Keratinocyte (primary cell): ENCODE measurements at regions not wholly inside any gene's neighbourhood (a gene's known extent, or its start where the extent isn't known, plus 50 kb on each side); places are given as distances from the start of the nearest gene placed in this dataset.

Experiments
- DNase-seq: peaks from one replicate; pipeline ENCODE4 v3.0.0-alpha.2; 2011; ENCODE audit warnings: low read depth, missing footprints, low spot score
- FAIRE-seq: peaks from 2 replicates; lab custom pipeline; 2011; peaks lifted over from hg19 to GRCh38; lab: Jason Lieb, UNC
- H2AFZ ChIP-seq: 2 replicates; pipeline ENCODE4 v1.6.0; 2012; ENCODE audit warnings: low read length, control low read depth, inconsistent platforms; ENCODE audit not compliant: control insufficient read depth
- H3K27ac ChIP-seq: 2 replicates; pipeline ENCODE4 v1.5.1; 2011; ENCODE audit warnings: low read length; ENCODE audit not compliant: control insufficient read depth, insufficient read depth
- H3K27me3 ChIP-seq: 3 replicates; pipeline ENCODE4 v1.6.0; 2011; ENCODE audit warnings: low read length; ENCODE audit not compliant: control insufficient read depth, insufficient read depth; ENCODE audit errors: extremely low read depth
- H3K36me3 ChIP-seq, 2 experiments: 2 replicates in 1 of 2; 3 replicates in 1 of 2; pipeline ENCODE4 v1.5.1; 2011; ENCODE audit warnings: low read length in 2 of 2, mild to moderate bottlenecking in 1 of 2; ENCODE audit not compliant: control insufficient read depth in 2 of 2, insufficient read depth in 2 of 2; ENCODE audit errors: extremely low read depth in 1 of 2
- H3K4me1 ChIP-seq: 3 replicates; pipeline ENCODE4 v1.5.1; 2011; ENCODE audit warnings: low read length; ENCODE audit not compliant: control insufficient read depth, insufficient read depth; ENCODE audit errors: extremely low read depth
- H3K4me2 ChIP-seq: 3 replicates; pipeline ENCODE4 v1.6.0; 2011; ENCODE audit warnings: low read depth, low read length; ENCODE audit not compliant: control insufficient read depth, insufficient read depth; ENCODE audit errors: extremely low read depth
- H3K4me3 ChIP-seq, 3 experiments: fragments of 200-600 bp in 1 of 3; sonication (generic) in 1 of 3; 2 replicates in 2 of 3; 3 replicates in 1 of 3; pipeline ENCODE4 v1.5.1; 2011 to 2016; ENCODE audit warnings: low read length in 3 of 3, mild to moderate bottlenecking in 3 of 3, control low read depth in 2 of 3, inconsistent platforms in 1 of 3, low read depth in 1 of 3, mixed read lengths in 1 of 3, mixed run types in 1 of 3, moderate library complexity in 1 of 3; ENCODE audit not compliant: control insufficient read depth in 2 of 3, insufficient read depth in 2 of 3; ENCODE audit errors: extremely low read depth in 1 of 3
- H3K79me2 ChIP-seq: 2 replicates; pipeline ENCODE4 v1.6.0; 2012; ENCODE audit warnings: low read length; ENCODE audit not compliant: control insufficient read depth, insufficient read depth
- H3K9ac ChIP-seq: 3 replicates; pipeline ENCODE4 v1.6.0; 2011; ENCODE audit warnings: low read length; ENCODE audit not compliant: control insufficient read depth, insufficient read depth; ENCODE audit errors: extremely low read depth
- H3K9me1 ChIP-seq: 3 replicates; pipeline ENCODE4 v1.6.0; 2011; ENCODE audit warnings: low read length; ENCODE audit not compliant: control insufficient read depth, insufficient read depth; ENCODE audit errors: extremely low read depth
- H3K9me3 ChIP-seq: 2 replicates; pipeline ENCODE4 v1.5.1; 2012; ENCODE audit warnings: low read depth, low read length; ENCODE audit not compliant: control insufficient read depth
- H4K20me1 ChIP-seq: 3 replicates; pipeline ENCODE4 v1.6.0; 2011; ENCODE audit warnings: low read length; ENCODE audit not compliant: control insufficient read depth, insufficient read depth; ENCODE audit errors: extremely low read depth
- CTCF ChIP-seq, 3 experiments: IDR thresholded peaks in 1 of 3; conservative IDR thresholded peaks in 1 of 3; optimal IDR thresholded peaks in 1 of 3; 2 replicates in 2 of 3; 3 replicates in 1 of 3; pipeline versions ENCODE3 to v1.5.1; 2011; ENCODE audit warnings: low read length in 3 of 3, mild to moderate bottlenecking in 3 of 3, moderate library complexity in 2 of 3, control low read depth in 1 of 3, inconsistent platforms in 1 of 3; ENCODE audit not compliant: insufficient read depth in 2 of 3; ENCODE audit errors: extremely low read depth in 1 of 3
- EZH2 ChIP-seq: IDR thresholded peaks from one replicate; pipeline ENCODE4 v1.6.1; 2012; ENCODE audit warnings: inconsistent platforms, mild to moderate bottlenecking, low read length, moderate library complexity
- dilution Hi-C: fragments of 300-500 bp; cut with MboI; formaldehyde crosslinking; loops from one replicate; pipeline ENCODE4 v1.7.0; 2020; ENCODE audit warnings: low sequenced_read_pairs; ENCODE audit not compliant: extremely low pct_ligation_motif_present

- no peak for FAIRE-seq
- Histone ChIP-seq H3K4me1 (no peaks in the 10 kb centered on the region), H3K27ac (no peak overlapping the region), H3K36me3 (no peaks in the 10 kb centered on the region), H3K9me1 (no peaks in the 10 kb centered on the region), H3K79me2 (no peaks in the 10 kb centered on the region), H3K27me3 (no peaks in the 10 kb centered on the region), H4K20me1 (no peaks in the 10 kb centered on the region), H3K4me2 (no peak overlapping the region), H2AFZ (no peak overlapping the region), H3K9me3 (no peaks in the 10 kb centered on the region), H3K9ac (no peak overlapping the region), H3K4me3 (no peak overlapping the region)
- dilution Hi-C loops: no loop called here
- TF ChIP-seq CTCF (optimal IDR thresholded peaks at IDR 0.05 in 1 of 3, IDR thresholded peaks at IDR 0.05 in 1 of 3, conservative IDR thresholded peaks at IDR 0.05 in 1 of 3; ENCODE audit: extremely low read depth in 1 of 3, insufficient read depth in 2 of 3, low read length in 3 of 3) (no peak), EZH2 (no peak)
- DNase-seq: no peak
Measured at GRCh38 chr16:79826732-79827475, 226.4 kb upstream of the MAF start.

- Histone ChIP-seq H3K36me3 (no peaks in the 10 kb centered on the region), H3K9me3 (no peaks in the 10 kb centered on the region), H3K79me2 (no peaks in the 10 kb centered on the region), H2AFZ (no peak overlapping the region), H3K27ac (no peak overlapping the region), H3K9ac (no peak overlapping the region), H3K4me3 (no peak overlapping the region), H3K4me2 (no peak overlapping the region), H4K20me1 (no peaks in the 10 kb centered on the region), H3K4me1 (no peaks in the 10 kb centered on the region), H3K9me1 (no peaks in the 10 kb centered on the region), H3K27me3 (no peaks in the 10 kb centered on the region)
- FAIRE-seq: no peak
- no peak for DNase-seq
- TF ChIP-seq CTCF (optimal IDR thresholded peaks at IDR 0.05 in 1 of 3, IDR thresholded peaks at IDR 0.05 in 1 of 3, conservative IDR thresholded peaks at IDR 0.05 in 1 of 3; ENCODE audit: extremely low read depth in 1 of 3, insufficient read depth in 2 of 3, low read length in 3 of 3): no peak
- no peak for TF ChIP-seq EZH2
- dilution Hi-C loops: no loop called here
Measured at GRCh38 chr16:79825002-79825401, 224.5 kb upstream of the MAF start.
